CD4-positive, CD25-positive, alpha-beta regulatory T cell (primary cell): ENCODE measurements at regions not wholly inside any gene's neighbourhood (a gene's known extent, or its start where the extent isn't known, plus 50 kb on each side); places are given as distances from the start of the nearest gene placed in this dataset.

Experiments used
- ATAC-seq, 2 donors: fragments of 150-1000 bp; cut with Tn5 transposase; one replicate each; pipeline ENCODE4 v1.10.0; 2021; ENCODE audit warnings: low read depth in 2 of 2, moderate number of reproducible peaks in 2 of 2, moderate library complexity in 1 of 2
- DNase-seq, 3 donors: peaks; one replicate each; pipeline versions ENCODE4 v3.0.0 to v3.0.0-alpha.2; 2012 to 2022; ENCODE audit warnings: mixed read lengths in 1 of 3
- H3K27ac ChIP-seq: one replicate; pipeline ENCODE4 v1.7.0; 2013; ENCODE audit warnings: mild to moderate bottlenecking, low read length; ENCODE audit not compliant: insufficient read depth, poor library complexity, severe bottlenecking
- H3K27me3 ChIP-seq: one replicate; pipeline ENCODE4 v1.7.0; 2013; ENCODE audit warnings: low read length; ENCODE audit not compliant: control insufficient read depth, insufficient read depth
- H3K36me3 ChIP-seq: one replicate; pipeline ENCODE4 v1.7.0; 2013; ENCODE audit warnings: mild to moderate bottlenecking, low read length, moderate library complexity; ENCODE audit not compliant: control insufficient read depth, insufficient read depth
- H3K4me1 ChIP-seq: 2 replicates; pipeline ENCODE4 v1.7.0; 2013; ENCODE audit warnings: mild to moderate bottlenecking, low read length; ENCODE audit not compliant: insufficient read depth, control insufficient read depth, poor library complexity, severe bottlenecking
- H3K4me3 ChIP-seq: one replicate; pipeline ENCODE4 v1.7.0; 2013; ENCODE audit warnings: low read depth, mild to moderate bottlenecking, low read length, moderate library complexity
- H3K9me3 ChIP-seq, 2 experiments: 1 replicate in 1 of 2; 2 replicates in 1 of 2; pipeline ENCODE4 v1.7.0; 2013; ENCODE audit warnings: low read length in 2 of 2, mild to moderate bottlenecking in 1 of 2, moderate library complexity in 1 of 2; ENCODE audit not compliant: control insufficient read depth in 2 of 2
- H3K27ac Mint-ChIP-seq, 3 donors: one replicate each; pipeline ENCODE4 v1.8.0; 2020 to 2022; ENCODE audit warnings: mild to moderate bottlenecking in 3 of 3, mixed read lengths in 3 of 3, moderate library complexity in 2 of 3
- H3K27me3 Mint-ChIP-seq: one replicate; pipeline ENCODE4 v1.8.0; 2022; ENCODE audit warnings: mild to moderate bottlenecking, mixed read lengths
- H3K36me3 Mint-ChIP-seq: one replicate; pipeline ENCODE4 v1.8.0; 2020; ENCODE audit warnings: mixed read lengths
- H3K4me1 Mint-ChIP-seq, 4 donors: one replicate each; pipeline ENCODE4 v1.8.0; 2020 to 2022; ENCODE audit warnings: mixed read lengths in 4 of 4, mild to moderate bottlenecking in 1 of 4
- H3K4me3 Mint-ChIP-seq, 4 donors: one replicate each; pipeline ENCODE4 v1.8.0; 2020 to 2022; ENCODE audit warnings: mild to moderate bottlenecking in 4 of 4, mixed read lengths in 4 of 4, moderate library complexity in 3 of 4
- H3K9me3 Mint-ChIP-seq, 7 donors: one replicate each; pipeline ENCODE4 v1.8.0; 2020 to 2022; ENCODE audit warnings: mixed read lengths in 7 of 7, mild to moderate bottlenecking in 3 of 7, moderate library complexity in 2 of 7

DNA sequence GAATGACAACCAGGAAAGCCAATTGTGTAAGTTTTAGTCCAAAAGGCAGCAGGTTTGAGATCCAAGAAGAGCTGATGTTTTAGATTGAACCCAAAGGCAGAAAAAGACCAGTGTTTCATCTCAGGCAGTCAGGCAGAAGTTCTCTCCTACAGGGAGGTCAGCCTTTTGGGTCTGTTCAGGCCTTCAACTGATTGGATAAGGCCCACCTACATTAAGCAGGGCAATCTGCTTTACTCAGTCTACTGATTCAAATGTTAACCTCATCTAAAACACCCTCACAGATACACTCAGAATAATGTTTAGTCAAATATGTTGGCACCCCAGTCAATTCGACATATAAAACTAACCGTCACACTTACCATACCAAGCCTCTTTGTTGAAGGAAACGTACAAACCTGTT lies 134.2 kb upstream of the NEIL3 start:
- Mint-ChIP-seq H3K9me3 (peaks cover 0 to 7% (median 0%) of the 10 kb centered on the region in 7 donors), H3K36me3 (no peaks in the 10 kb centered on the region), H3K27ac (no peak overlapping the region), H3K4me3 (no peak overlapping the region), H3K4me1 (no peaks in the 10 kb centered on the region), H3K27me3 (no peaks in the 10 kb centered on the region)
- Histone ChIP-seq H3K36me3 (no peaks in the 10 kb centered on the region), H3K9me3 (no peaks in the 10 kb centered on the region), H3K27me3 (peaks cover 2% of the 10 kb centered on the region), H3K4me3 (no peak overlapping the region), H3K4me1 (no peaks in the 10 kb centered on the region), H3K27ac (no peak overlapping the region)
- ATAC-seq = no peak
- no peak for DNase-seq

DNA sequence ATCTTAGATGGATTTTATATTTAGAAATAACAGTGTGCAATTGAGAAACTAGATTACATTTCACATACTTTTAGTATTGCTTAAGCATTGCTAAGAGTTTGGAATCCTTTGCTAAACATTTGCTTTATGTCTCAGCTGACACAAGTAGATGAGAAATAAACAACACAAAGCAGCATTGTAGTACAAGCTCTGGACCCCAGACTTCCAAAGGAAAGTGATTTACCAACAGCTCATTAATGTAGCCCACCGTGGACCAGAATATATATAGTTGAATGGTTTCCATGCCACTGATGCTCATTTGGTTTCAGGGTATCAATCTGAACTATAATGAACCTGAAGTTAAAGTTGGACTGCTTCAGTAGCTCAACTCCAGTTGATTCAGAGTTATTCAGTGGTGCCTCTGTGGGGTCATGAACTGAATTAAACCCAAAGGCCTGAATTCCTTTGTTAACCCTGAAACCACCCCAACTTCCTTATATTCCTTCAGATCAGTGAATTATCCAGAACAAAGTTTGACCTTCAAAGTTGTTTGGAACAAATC lies 132.1 kb upstream of the NEIL3 start:
- Mint-ChIP-seq H3K27me3 (no peaks in the 10 kb centered on the region), H3K27ac (no peak overlapping the region), H3K36me3 (no peaks in the 10 kb centered on the region), H3K4me1 (no peaks in the 10 kb centered on the region), H3K9me3 (peaks cover 0 to 5% (median 0%) of the 10 kb centered on the region in 7 donors), H3K4me3 (no peak overlapping the region)
- Histone ChIP-seq H3K27ac (no peak overlapping the region), H3K4me3 (no peak overlapping the region), H3K36me3 (no peaks in the 10 kb centered on the region), H3K27me3 (peaks cover 2% of the 10 kb centered on the region), H3K4me1 (no peaks in the 10 kb centered on the region), H3K9me3 (no peaks in the 10 kb centered on the region)
- ATAC-seq = no peak
- no peak for DNase-seq

DNA sequence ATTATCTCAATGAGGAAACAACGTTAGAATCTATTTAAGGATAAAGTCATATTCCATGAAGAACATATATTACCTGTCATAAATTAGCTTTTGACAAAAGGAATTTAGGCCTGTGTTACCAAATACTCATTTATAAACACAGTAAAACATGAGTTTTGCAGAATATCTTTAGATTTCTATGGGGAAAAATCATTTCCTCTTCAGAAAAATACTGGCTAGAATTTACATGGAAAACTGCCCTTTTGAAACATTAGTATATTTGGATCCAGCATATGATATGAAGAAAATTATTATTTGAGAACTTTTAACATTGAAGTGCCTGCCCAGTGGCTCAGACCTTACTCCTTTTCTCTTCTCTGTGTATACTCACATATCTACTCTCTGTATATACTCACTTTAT lies 131.4 kb upstream of the NEIL3 start:
- no peaks in the 10 kb centered on the region for H3K36me3 ChIP-seq
- no peaks in the 10 kb centered on the region for H3K27me3 Mint-ChIP-seq

DNA sequence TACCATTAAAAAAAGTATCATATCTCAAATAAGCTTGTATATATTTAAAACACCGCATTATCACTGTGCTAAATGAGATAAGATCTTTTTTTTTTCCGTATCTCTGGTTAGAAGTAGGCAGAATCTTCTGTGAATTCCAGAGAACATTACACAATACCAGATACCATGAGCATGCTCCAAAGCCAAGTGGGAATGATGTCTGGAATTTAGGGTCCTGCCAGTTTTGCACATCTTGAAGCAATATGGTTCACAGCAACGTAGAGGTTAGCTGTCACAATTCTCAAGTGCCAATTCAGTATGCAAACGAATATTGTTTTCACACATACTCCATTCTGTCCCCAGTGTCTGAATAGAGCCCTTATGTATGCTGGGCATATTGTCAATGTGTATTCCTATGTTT lies 127.5 kb upstream of the NEIL3 start:
- H3K9me3 Mint-ChIP-seq = peaks cover 0 to 5% (median 0%) of the 10 kb centered on the region in 7 donors
- Histone ChIP-seq H3K4me3 (no peak overlapping the region), H3K27ac (no peak overlapping the region), H3K27me3 (no peaks in the 10 kb centered on the region), H3K36me3 (no peaks in the 10 kb centered on the region), H3K4me1 (no peaks in the 10 kb centered on the region), H3K9me3 (no peaks in the 10 kb centered on the region)
- H3K36me3 Mint-ChIP-seq = no peaks in the 10 kb centered on the region
- DNase-seq (no peak), ATAC-seq (no peak)
- no peaks in the 10 kb centered on the region for H3K27me3 Mint-ChIP-seq
- H3K4me3 Mint-ChIP-seq = no peak overlapping the region
- no peak overlapping the region for H3K27ac Mint-ChIP-seq
- no peaks in the 10 kb centered on the region for H3K4me1 Mint-ChIP-seq

More for the DNA sequence above, 131.4 kb upstream of the NEIL3 start:
- DNase-seq (no peak), ATAC-seq (no peak)
- H3K4me3 Mint-ChIP-seq = no peak overlapping the region
- no peak overlapping the region for H3K27ac ChIP-seq
- peaks cover 2% of the 10 kb centered on the region for H3K27me3 ChIP-seq
- H3K9me3 ChIP-seq = no peaks in the 10 kb centered on the region
- peaks cover 0 to 5% (median 0%) of the 10 kb centered on the region in 7 donors for H3K9me3 Mint-ChIP-seq
- no peaks in the 10 kb centered on the region for H3K4me1 ChIP-seq
- no peak overlapping the region for H3K4me3 ChIP-seq
- H3K36me3 Mint-ChIP-seq = no peaks in the 10 kb centered on the region
- no peak overlapping the region for H3K27ac Mint-ChIP-seq
- no peaks in the 10 kb centered on the region for H3K4me1 Mint-ChIP-seq

- no peak overlapping the region for H3K27ac Mint-ChIP-seq
- Histone ChIP-seq H3K27me3 (no peaks in the 10 kb centered on the region), H3K4me1 (no peaks in the 10 kb centered on the region), H3K27ac (no peak overlapping the region), H3K9me3 (no peaks in the 10 kb centered on the region), H3K36me3 (no peaks in the 10 kb centered on the region), H3K4me3 (no peak overlapping the region)
- H3K9me3 Mint-ChIP-seq = peaks cover 0 to 5% (median 0%) of the 10 kb centered on the region in 7 donors
- H3K4me1 Mint-ChIP-seq = no peaks in the 10 kb centered on the region
- DNase-seq = no peak
- no peak overlapping the region for H3K4me3 Mint-ChIP-seq
- no peaks in the 10 kb centered on the region for H3K36me3 Mint-ChIP-seq
- H3K27me3 Mint-ChIP-seq = no peaks in the 10 kb centered on the region
- ATAC-seq = no peak
Observed at GRCh38 chr4:177182728-177183127, 126.9 kb upstream of the NEIL3 start.

DNA sequence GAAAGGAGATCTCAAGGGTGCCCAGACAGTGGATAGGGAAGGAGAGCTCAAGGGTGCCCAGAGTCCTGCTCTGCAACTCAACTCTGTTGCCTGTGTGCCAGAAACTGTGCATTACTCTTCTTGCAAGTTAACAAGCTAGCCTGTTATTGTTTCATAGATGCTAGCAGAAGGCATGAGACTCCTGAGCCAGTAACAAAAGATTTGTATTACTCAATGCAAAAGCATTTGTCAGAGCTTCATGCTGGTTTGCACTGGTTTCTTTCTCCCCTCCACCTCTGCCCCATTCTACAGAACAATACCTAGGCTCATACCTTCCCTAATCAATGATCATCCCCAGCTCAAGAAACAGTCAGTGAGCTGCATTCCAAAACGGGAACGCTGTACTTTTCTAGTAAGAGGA lies 124.5 kb upstream of the NEIL3 start:
- Histone ChIP-seq H3K27ac (no peak overlapping the region), H3K36me3 (no peaks in the 10 kb centered on the region), H3K9me3 (no peaks in the 10 kb centered on the region), H3K4me3 (no peak overlapping the region), H3K27me3 (no peaks in the 10 kb centered on the region), H3K4me1 (no peaks in the 10 kb centered on the region)
- DNase-seq (no peak), ATAC-seq (no peak)
- Mint-ChIP-seq H3K4me3 (no peak overlapping the region), H3K27ac (no peak overlapping the region), H3K4me1 (no peaks in the 10 kb centered on the region), H3K36me3 (no peaks in the 10 kb centered on the region), H3K9me3 (peaks cover 0 to 1% (median 0%) of the 10 kb centered on the region in 7 donors), H3K27me3 (no peaks in the 10 kb centered on the region)

- H3K27me3 ChIP-seq = no peaks in the 10 kb centered on the region
- H3K27ac ChIP-seq = no peak overlapping the region
- no peaks in the 10 kb centered on the region for H3K4me1 ChIP-seq
- ATAC-seq (no peak), DNase-seq (no peak)
- Mint-ChIP-seq H3K4me1 (no peaks in the 10 kb centered on the region), H3K27me3 (no peaks in the 10 kb centered on the region), H3K27ac (no peak overlapping the region), H3K9me3 (peaks cover 0 to 1% (median 0%) of the 10 kb centered on the region in 7 donors), H3K4me3 (no peak overlapping the region), H3K36me3 (no peaks in the 10 kb centered on the region)
- no peaks in the 10 kb centered on the region for H3K9me3 ChIP-seq
- no peaks in the 10 kb centered on the region for H3K36me3 ChIP-seq
- no peak overlapping the region for H3K4me3 ChIP-seq
Observed at GRCh38 chr4:177185579-177185978, 124.1 kb upstream of the NEIL3 start.

DNA sequence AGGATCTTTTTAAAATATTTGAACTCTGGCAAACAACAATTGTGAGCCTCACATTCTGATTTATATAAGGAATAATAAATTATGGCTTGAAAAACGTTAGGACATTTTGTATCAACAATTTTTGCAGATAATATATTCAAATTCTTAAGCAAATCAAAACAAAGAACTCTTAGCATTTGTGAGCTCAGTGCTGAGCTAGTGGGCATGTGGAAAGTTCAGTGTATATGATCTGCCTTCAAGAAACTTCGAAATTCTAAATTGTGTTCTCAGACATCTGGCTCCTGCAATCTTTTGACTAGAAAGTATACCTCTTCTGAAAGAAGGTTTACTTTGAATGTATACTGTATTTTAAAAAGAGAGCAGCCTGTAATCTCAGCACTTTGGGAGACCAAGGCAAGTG lies 122.3 kb upstream of the NEIL3 start:
- DNase-seq (no peak), ATAC-seq (no peak)
- Mint-ChIP-seq H3K27me3 (no peaks in the 10 kb centered on the region), H3K27ac (no peak overlapping the region), H3K4me3 (no peak overlapping the region), H3K4me1 (no peaks in the 10 kb centered on the region), H3K36me3 (no peaks in the 10 kb centered on the region), H3K9me3 (no peaks in the 10 kb centered on the region)
- no peaks in the 10 kb centered on the region for H3K27me3 ChIP-seq
- H3K27ac ChIP-seq = no peak overlapping the region
- no peak overlapping the region for H3K4me3 ChIP-seq
- H3K4me1 ChIP-seq = no peaks in the 10 kb centered on the region
- no peaks in the 10 kb centered on the region for H3K36me3 ChIP-seq
- H3K9me3 ChIP-seq = no peaks in the 10 kb centered on the region
